ENCODE measurements at regions not wholly inside any gene's neighbourhood (a gene's known extent, or its start where the extent isn't known, plus 50 kb on each side); places are given as distances from the start of the nearest gene placed in this dataset.

DNA sequence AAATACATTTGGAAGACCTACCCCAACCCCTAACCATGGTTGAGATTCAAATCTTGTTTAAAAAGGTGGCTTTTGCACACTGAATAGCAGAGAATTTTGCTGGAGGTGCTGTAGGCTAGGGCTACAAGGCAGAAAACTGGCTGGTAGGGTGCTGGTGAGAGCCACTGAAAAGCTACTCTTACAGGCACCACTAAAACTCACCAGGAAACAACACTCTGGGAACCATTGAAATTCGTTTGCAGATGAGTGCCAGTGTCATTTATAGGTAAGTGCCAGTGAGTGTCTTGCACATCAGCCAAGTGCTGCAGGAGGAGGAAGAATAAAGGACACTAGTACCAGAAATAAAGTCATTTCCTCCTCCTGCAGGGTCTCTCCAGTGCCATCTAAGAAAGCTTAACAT lies 610.2 kb downstream of the ZNF385D start:
- DNase-seq, result no peak
- peaks cover 0 to 23% (median 7%) of the 10 kb centered on the region in 8 donors for H3K9me3 ChIP-seq
- TF ChIP-seq POLR2AphosphoS5 (IDR thresholded peaks at IDR 0.05) (no peak), POLR2A (IDR thresholded peaks at IDR 0.05) (no peak)
- TF ChIP-seq, protein P1, sequence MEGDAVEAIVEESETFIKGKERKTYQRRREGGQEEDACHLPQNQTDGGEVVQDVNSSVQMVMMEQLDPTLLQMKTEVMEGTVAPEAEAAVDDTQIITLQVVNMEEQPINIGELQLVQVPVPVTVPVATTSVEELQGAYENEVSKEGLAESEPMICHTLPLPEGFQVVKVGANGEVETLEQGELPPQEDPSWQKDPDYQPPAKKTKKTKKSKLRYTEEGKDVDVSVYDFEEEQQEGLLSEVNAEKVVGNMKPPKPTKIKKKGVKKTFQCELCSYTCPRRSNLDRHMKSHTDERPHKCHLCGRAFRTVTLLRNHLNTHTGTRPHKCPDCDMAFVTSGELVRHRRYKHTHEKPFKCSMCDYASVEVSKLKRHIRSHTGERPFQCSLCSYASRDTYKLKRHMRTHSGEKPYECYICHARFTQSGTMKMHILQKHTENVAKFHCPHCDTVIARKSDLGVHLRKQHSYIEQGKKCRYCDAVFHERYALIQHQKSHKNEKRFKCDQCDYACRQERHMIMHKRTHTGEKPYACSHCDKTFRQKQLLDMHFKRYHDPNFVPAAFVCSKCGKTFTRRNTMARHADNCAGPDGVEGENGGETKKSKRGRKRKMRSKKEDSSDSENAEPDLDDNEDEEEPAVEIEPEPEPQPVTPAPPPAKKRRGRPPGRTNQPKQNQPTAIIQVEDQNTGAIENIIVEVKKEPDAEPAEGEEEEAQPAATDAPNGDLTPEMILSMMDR (IDR thresholded peaks at IDR 0.05 in 8 of 11, conservative IDR thresholded peaks at IDR 0.05 in 3 of 11), result no peak
- no peak overlapping the region for H3K4me3 ChIP-seq
- no peaks in the 10 kb centered on the region for H3K36me3 ChIP-seq
- intact Hi-C loops (cut with DNase I; ENCODE audit: low total_unique reads), result no loop called here
- H3K27me3 ChIP-seq (replicated peaks in 1 of 7), result no peaks in the 10 kb centered on the region
- H3K4me1 ChIP-seq, result no peaks in the 10 kb centered on the region
- WGBS, 5 donors, result 13 to 21% (median 18%) methylated on average over 1 of the region's 1 CpG
- H3K27ac ChIP-seq, result no peak overlapping the region

DNA sequence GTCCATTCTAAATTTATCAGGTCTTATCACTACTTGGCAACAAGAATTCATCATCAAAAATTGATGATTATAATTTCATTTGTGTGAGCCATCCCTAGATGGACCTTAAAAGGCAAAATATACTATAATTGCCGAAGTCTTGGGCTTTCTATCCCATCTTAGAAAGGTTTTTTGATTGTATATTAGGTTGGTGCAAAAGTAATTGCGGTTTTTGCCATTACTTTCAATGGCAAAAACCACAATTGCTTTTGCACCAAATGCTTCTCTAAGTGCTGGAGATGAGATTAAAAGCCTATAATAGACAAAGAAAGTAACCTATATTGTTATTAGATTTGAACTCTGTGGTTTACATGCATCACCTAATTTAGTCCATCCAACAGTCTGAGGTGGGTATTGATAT lies 612.9 kb downstream of the ZNF385D start:
- WGBS, 5 donors, result 60 to 76% (median 66%) methylated on average over 2 of the region's 2 CpGs
- peaks cover 0 to 10% (median 0%) of the 10 kb centered on the region in 8 donors for H3K9me3 ChIP-seq
- no peaks in the 10 kb centered on the region for H3K4me1 ChIP-seq
- no peaks in the 10 kb centered on the region for H3K36me3 ChIP-seq
- no peak for TF ChIP-seq POLR2AphosphoS5 (IDR thresholded peaks at IDR 0.05)
- TF ChIP-seq, protein P1 (IDR thresholded peaks at IDR 0.05 in 8 of 11, conservative IDR thresholded peaks at IDR 0.05 in 3 of 11), result no peak
- TF ChIP-seq POLR2A (IDR thresholded peaks at IDR 0.05), result no peak
- intact Hi-C loops (cut with DNase I; ENCODE audit: low total_unique reads), result no loop called here
- H3K27ac ChIP-seq, result no peak overlapping the region
- H3K27me3 ChIP-seq (replicated peaks in 1 of 7), result no peaks in the 10 kb centered on the region
- DNase-seq, result no peak
- H3K4me3 ChIP-seq, result no peak overlapping the region

DNA sequence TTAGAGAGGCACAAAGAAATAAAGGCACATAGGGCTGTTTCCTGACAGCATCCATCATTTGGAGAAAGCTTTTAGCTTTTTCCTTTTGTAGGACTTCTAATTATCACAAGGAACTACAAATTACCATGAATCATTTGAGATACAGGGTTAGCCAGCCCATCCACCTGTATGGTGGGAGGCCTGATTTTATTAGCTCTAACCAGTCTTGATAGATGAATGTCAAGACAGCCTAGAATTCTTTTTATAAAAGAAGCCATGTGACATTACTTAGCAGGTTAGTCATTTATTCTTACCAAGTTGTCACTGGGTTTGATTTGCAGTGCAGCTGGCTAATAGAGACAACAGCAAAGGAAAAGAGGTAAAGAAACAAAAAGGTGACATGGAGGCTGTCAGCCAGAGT lies 618.1 kb downstream of the ZNF385D start:
- H3K27me3 ChIP-seq (replicated peaks in 1 of 7), result no peaks in the 10 kb centered on the region
- DNase-seq, result no peak
- no peaks in the 10 kb centered on the region for H3K36me3 ChIP-seq
- H3K27ac ChIP-seq, result no peak overlapping the region
- no peaks in the 10 kb centered on the region for H3K4me1 ChIP-seq
- peaks cover 0 to 25% (median 20%) of the 10 kb centered on the region in 8 donors for H3K9me3 ChIP-seq
- intact Hi-C loops (cut with DNase I; ENCODE audit: low total_unique reads), result no loop called here
- H3K4me3 ChIP-seq, result no peak overlapping the region
- TF ChIP-seq, protein P1 (IDR thresholded peaks at IDR 0.05 in 8 of 11, conservative IDR thresholded peaks at IDR 0.05 in 3 of 11), result no peak
- TF ChIP-seq POLR2AphosphoS5 (IDR thresholded peaks at IDR 0.05), result no peak
- no peak for TF ChIP-seq POLR2A (IDR thresholded peaks at IDR 0.05)

DNA sequence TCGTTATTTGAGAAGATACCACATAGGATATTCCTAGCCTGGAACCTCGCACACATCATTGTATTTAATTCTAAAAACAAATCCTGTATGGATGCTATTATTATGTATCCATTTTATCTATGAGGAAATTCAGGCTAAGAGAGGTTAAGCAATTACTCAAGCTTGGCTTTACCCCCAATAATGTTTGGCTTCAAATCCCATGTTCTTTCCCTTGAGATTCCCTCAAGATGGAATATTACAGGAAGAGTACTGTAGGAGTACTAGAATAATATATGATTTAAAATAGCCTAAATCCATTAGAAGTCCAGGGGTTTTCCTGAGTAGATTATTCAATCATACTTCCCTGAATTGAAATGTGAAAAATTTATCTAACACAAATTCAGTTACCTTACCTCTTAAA lies 630.2 kb downstream of the ZNF385D start:
- H3K27me3 ChIP-seq (replicated peaks in 1 of 7), result no peaks in the 10 kb centered on the region
- H3K36me3 ChIP-seq, result no peaks in the 10 kb centered on the region
- H3K9me3 ChIP-seq, result peaks cover 0 to 34% (median 21%) of the 10 kb centered on the region in 8 donors
- no peak overlapping the region for H3K4me3 ChIP-seq
- no peaks in the 10 kb centered on the region for H3K4me1 ChIP-seq
- 63 to 94% (median 84%) methylated on average over 2 of the region's 2 CpGs for WGBS, 5 donors
- intact Hi-C loops (cut with DNase I; ENCODE audit: low total_unique reads), result no loop called here
- TF ChIP-seq POLR2A (IDR thresholded peaks at IDR 0.05), result no peak
- TF ChIP-seq, protein P1 (IDR thresholded peaks at IDR 0.05 in 8 of 11, conservative IDR thresholded peaks at IDR 0.05 in 3 of 11), result no peak
- TF ChIP-seq POLR2AphosphoS5 (IDR thresholded peaks at IDR 0.05), result no peak
- H3K27ac ChIP-seq, result no peak overlapping the region
- DNase-seq, result no peak

All from spleen (tissue), 11 donors.